GM21360 (cell line): ENCODE measurements at regions not wholly inside any gene's neighbourhood (a gene's known extent, or its start where the extent isn't known, plus 50 kb on each side); places are given as distances from the start of the nearest gene placed in this dataset.
"Not testable (repeated sequence)": the region's sequence is repeated elsewhere in the genome, so short reads cannot be mapped to it uniquely, and the experiment has no call there.

ENCODE experiments used
- ATAC-seq: cut with Tn5 transposase; IDR thresholded peaks from one replicate; pipeline ENCODE4 v1.9.1; 2021; ENCODE audit warnings: mild to moderate bottlenecking, moderate library complexity; ENCODE audit not compliant: unreplicated experiment

DNA sequence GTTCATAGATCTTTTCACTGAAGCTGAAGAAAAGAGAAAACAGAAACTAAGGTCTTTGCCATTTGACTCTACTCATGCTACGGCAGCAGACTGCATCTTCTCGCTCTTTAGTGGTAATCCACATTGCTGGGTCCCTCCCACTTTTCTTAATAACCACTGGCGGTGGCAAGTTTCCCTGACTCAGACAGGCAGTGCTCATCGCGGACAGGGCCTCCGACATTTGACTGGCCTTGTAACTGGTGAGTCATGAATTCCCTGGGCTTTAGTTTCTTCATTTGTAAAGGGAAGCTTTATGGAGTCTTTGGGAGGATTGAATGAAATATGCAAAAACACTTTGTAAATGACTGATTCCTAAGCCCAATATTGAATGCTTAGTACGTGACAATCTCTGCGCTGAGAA is 238.2 kb upstream of the RBBP8 start:
- ATAC-seq = no peak

DNA sequence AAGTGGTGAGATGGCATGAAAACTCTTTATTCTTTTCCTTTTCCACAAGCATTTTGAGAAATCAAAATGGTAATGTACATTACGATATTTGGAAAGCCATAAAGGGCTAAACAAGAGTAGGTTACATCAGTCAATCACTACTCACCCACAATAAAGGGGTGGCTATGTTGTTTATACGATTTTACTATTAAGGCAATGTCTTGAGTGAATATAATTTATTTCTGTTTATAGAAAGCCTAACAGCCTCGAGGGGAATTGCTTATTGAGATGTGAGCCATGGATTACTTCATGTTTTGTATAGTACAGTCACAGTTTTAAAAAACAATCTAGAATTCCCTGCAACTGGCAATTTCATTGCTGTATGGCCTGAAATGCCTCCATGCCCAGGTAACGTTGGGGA is 237.5 kb upstream of the RBBP8 start:
- no peak for ATAC-seq

GRCh38 chr18:22697561-22697960 is 235.6 kb upstream of the RBBP8 start:
- ATAC-seq = no peak

DNA sequence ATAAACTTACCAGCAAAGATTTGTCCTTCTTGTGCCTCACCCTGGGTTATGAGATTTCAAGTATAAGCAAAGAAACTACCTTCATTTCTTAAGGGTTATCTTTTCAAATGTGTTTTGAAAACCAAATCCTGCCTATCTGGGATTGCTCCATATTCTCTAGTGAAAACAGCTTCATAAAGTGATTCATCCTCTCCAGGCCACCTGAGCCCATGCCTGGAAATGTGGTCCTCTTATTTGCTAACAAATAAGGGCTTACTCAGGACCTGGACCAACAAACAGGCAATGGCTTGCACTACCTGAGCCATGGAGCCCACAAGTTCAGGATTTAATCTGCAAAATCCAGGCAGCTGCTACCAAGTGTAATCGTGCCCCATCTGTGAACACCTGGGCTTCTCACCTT is 234.4 kb upstream of the RBBP8 start:
- ATAC-seq = no peak

DNA sequence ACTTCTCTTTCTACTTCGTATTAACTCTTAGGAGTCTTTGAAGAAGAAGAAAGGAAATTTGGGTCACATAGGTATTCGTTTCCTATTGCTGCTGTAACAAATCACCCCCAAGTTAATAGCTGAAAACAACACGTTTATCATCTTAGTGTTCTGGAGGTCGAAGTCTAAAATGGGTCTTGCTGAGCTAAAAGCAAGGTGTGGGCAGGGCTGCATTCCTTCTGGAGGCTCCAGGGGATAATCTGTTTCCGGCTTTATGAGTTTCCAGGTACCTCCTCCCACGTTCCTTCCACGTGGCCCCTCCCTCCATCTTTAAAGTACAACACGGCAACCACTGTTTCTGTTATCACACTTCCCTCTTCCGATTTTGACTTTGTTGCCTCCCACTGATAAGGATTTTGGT is 233.5 kb upstream of the RBBP8 start:
- ATAC-seq = no peak

GRCh38 chr18:22700920-22701319 is 232.2 kb upstream of the RBBP8 start:
- ATAC-seq = no peak

DNA sequence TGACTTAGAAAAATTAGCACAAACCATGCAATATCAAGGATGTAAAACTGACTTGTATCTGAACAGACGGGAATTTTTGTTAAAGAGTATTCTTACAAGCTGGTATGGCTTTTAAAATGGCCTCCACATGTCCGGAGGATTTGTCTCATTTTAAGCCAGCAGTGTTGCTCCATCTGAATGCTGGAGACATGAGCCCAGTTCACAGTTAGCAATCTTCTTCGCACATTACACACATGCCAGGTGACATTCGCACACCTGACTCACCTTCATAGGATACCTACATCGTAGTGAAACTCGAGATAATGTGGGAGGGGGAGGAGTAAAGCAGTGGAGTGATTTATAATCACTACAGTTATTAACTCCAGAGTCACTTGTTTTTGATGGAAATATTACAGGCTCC is 231.8 kb upstream of the RBBP8 start:
- ATAC-seq = no peak

GRCh38 chr18:22701795-22702194 is 231.3 kb upstream of the RBBP8 start:
- no peak for ATAC-seq

- ATAC-seq = no peak
Observed at GRCh38 chr18:22702806-22703205, 230.3 kb upstream of the RBBP8 start.

- no peak for ATAC-seq
Observed at GRCh38 chr18:22703883-22704585, 229.1 kb upstream of the RBBP8 start.

- ATAC-seq = no peak
Observed at GRCh38 chr18:22704586-22704918, 228.6 kb upstream of the RBBP8 start.

- ATAC-seq = no peak
Observed at GRCh38 chr18:22705328-22705727, 227.8 kb upstream of the RBBP8 start.

DNA sequence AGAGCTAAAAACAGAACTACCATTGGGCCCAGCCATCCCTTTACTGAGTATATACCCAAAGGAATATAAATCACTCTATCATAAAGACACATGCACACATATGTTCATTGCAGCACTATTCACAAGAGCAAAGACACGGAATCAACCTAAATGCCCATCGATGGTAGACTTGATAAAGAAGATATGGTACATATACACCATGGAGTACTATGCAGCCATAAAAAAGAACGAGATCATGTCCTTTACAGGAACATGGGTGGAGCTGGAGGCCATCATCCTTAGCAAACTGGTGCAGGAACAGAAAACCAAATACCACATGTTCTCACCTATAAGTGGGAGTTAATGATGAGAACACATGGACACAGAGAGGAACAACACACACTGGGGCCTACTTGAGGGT is 227.1 kb upstream of the RBBP8 start:
- not testable (repeated sequence) for ATAC-seq

DNA sequence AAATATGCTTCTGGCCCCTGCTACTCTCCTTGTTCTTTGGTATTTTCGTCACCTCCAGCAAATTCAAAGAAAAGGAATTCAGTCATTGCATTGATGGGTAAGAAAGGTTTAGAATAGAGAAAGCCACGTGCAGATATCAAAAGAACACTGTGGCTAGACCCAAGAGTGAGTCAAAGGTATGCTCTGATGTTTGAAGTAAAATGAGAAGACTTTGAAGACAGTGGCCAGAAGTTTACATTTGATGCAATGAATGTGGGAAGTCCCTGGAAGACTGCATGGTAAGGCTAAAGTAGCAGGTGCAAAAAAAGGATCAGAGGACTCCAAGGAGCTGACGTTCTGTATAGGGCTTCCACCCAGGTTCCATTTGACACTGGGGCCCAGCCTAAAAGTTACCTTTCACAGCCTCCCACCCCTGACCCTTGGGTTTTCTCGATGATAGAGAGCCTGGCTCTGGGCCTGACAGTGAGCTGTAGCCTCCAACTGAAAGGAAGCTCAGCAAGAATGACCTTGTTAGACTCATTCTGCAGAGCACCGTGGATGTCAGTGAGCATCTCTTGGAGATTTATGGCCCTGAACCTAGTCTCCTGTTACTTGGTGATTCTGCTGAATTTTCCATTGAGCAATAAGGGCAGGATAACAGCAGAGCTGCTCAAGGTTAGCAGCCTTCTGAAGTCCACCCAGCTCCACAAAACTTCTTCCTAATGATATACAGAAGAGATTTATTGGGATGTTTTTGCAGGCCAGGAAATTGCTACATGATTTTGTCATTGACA is 223.7 kb upstream of the RBBP8 start:
- ATAC-seq = no peak

DNA sequence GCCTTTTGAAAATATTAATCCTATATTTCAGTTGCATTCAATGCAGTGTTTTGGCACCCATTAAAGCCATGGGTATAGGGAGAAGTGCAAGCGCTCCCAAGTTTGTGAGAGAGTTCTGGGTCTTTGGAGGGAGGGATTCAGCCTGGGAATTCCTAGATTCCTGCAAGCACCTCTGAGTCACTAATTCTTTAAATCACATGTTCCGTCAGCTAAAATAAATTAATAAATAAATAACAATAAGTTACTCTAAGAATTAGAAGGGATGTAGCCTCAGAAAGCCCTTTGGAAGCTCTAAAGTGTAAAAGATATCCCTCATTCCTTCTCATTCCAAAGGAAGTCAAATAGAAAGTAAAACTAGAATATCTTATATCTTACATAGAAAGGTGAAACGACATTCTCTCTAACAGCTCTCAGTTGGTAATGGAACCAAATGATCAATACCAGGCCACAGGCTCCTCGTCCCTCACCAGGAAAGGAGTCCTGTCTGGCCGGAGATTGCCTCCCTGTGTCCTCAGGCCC is 222.4 kb upstream of the RBBP8 start:
- no peak for ATAC-seq

DNA sequence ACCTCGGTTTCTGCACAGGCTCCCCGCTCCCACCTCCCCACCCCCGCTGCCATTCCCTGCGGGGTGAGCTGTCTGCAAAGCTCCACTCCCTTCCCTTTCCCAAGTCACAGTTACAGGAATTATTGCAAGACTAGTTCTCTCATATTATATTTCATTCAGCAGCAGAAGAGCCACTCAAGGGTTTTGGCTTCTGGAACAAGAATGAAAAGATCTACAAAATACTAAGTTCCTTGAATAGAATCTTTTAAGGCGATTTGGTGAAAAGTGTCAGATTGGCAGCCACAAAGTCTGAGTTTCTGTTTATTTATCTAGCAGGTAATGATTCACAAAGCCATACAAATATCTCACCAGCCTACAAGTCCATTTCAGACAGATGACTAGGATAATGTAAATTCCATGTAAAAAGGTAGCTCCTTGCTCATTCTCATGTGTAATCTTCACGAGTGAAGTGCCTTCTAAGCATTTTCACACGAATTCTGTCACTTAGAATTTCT is 221.9 kb upstream of the RBBP8 start:
- ATAC-seq = no peak

- no peak for ATAC-seq
Observed at GRCh38 chr18:22713511-22713910, 219.6 kb upstream of the RBBP8 start.

- not testable (repeated sequence) for ATAC-seq
Observed at GRCh38 chr18:22717536-22717935, 215.6 kb upstream of the RBBP8 start.

DNA sequence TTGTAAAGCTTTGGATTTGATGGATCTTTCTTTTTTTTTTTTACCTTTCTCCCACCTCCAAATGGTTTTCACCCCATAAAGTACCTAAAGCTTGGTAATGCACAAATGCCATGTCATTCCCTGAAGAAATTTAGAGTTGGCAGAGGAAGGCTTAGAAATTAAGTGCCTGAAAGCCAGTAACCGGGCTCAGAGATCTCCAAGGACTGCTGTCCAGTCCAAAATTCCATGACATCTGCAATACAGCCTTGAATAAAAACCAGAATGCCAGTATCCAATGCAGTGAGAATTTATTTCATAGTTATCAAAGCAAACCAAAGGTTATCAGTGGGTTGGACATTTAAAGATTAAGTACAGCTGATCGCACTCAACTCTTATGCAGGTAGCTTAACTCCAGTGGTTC is 209.9 kb upstream of the RBBP8 start:
- no peak for ATAC-seq

- no peak for ATAC-seq
Observed at GRCh38 chr18:22723773-22724172, 209.4 kb upstream of the RBBP8 start.

GRCh38 chr18:22726469-22726868 is 206.7 kb upstream of the RBBP8 start:
- ATAC-seq = no peak

DNA sequence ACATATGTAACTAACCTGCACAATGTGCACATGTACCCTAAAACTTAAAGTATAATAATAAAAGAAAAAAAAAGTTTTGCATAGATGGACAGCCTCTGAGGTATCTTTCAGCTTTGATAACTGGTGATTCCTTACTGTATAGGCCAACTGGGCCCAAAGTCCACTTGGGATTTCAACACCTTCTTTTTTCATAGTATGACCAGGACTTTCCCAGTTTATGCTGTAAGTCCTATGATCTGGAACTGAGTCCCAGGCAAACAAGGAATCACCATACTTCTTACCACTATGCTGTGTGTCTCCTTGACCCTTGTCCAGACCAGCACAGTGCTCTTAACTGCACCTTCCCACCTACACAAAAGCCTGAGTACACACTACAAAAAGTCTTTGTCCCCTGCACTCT is 205.1 kb upstream of the RBBP8 start:
- ATAC-seq = no peak
